ENCODE measurements at regions not wholly inside any gene's neighbourhood (a gene's known extent, or its start where the extent isn't known, plus 50 kb on each side); places are given as distances from the start of the nearest gene placed in this dataset.

DNA sequence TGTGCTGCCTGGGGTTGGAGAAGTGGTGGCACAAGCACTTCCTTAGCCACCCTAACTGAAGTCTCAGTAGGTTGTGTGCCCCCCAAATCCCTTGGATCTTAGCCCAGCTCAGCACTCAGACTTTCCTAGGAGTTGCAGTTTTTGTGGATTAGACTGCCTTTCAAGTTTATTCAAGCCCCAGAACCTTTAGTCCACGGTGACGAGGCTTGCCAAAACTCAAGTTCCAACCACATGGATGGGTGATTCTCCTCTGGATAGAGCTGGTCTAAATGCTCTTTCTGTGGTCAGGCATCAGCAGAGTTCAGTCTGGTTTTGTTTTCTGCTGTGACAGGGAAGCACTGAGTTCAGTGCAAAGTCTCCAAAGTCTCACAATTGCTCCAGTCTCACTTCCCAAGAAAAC is 2858.7 kb downstream of the PCDH9 start:
- H3K9ac ChIP-seq (ENCODE audit: insufficient read length), result no peak overlapping the region
- H3K27ac ChIP-seq, result no peak overlapping the region
- no peaks in the 10 kb centered on the region for H3K36me3 ChIP-seq (ENCODE audit: insufficient read depth, low read length)
- H3K4me3 ChIP-seq, result no peak overlapping the region
- TF ChIP-seq FOXP2 (optimal IDR thresholded peaks at IDR 0.05; ENCODE audit: control extremely low read depth, extremely low read length, insufficient read depth), result no peak
- TF ChIP-seq POLR2AphosphoS5 (IDR thresholded peaks at IDR 0.05; ENCODE audit: borderline replicate concordance, low read depth, low read length), result no peak
- 0 out of 2 replicates have a peak, but pooled peaks cover 3% of the 10 kb centered on the region for H3K9me3 ChIP-seq (ENCODE audit: low read depth, low read length)
- no peak for DNase-seq (ENCODE audit: low read depth, low spot score)

GRCh38 chr13:64371045-64371444 is 2859.1 kb downstream of the PCDH9 start:
- H3K27ac ChIP-seq, result no peak overlapping the region
- TF ChIP-seq POLR2AphosphoS5 (IDR thresholded peaks at IDR 0.05; ENCODE audit: borderline replicate concordance, low read depth, low read length), result no peak
- TF ChIP-seq EZH2 (IDR thresholded peaks at IDR 0.05), result no peak
- TF ChIP-seq FOXP2 (optimal IDR thresholded peaks at IDR 0.05; ENCODE audit: control extremely low read depth, extremely low read length, insufficient read depth), result no peak
- no peaks in the 10 kb centered on the region for H3K36me3 ChIP-seq (ENCODE audit: insufficient read depth, low read length)
- H3K4me3 ChIP-seq, result no peak overlapping the region
- H3K9me3 ChIP-seq (ENCODE audit: low read depth, low read length), result 0 out of 2 replicates have a peak, but pooled peaks cover 3% of the 10 kb centered on the region
- no peak overlapping the region for H3K9ac ChIP-seq (ENCODE audit: insufficient read length)
- no peak for DNase-seq (ENCODE audit: low read depth, low spot score)

DNA sequence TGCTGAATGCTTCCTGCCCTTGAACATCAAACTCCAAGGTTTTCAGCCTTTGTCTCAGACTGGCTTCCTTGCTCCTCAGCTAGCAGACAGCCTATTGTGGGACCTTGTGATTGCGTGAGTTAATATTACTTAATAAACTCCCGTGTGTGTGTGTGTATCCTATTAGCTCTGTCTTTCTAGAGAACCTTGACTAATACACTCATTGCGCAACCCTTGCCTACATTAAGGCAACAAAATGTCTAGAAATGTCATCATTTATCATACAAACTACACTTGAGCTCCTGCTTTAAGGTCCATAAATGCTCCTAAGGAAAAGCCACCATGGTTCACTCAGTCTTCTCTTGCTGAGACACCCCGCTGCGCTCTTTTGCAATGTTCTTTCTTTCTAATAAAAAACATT is 2861.0 kb downstream of the PCDH9 start:
- no peaks in the 10 kb centered on the region for H3K9me3 ChIP-seq (ENCODE audit: low read depth, low read length)
- peak; percentile 77 for DNase-seq (ENCODE audit: low read depth, low spot score)
- no peak overlapping the region for H3K27ac ChIP-seq
- H3K4me3 ChIP-seq, result no peak overlapping the region
- H3K9ac ChIP-seq (ENCODE audit: insufficient read length), result no peak overlapping the region
- TF ChIP-seq POLR2AphosphoS5 (IDR thresholded peaks at IDR 0.05; ENCODE audit: borderline replicate concordance, low read depth, low read length) (no peak), EZH2 (IDR thresholded peaks at IDR 0.05) (no peak), FOXP2 (optimal IDR thresholded peaks at IDR 0.05; ENCODE audit: control extremely low read depth, extremely low read length, insufficient read depth) (no peak)
- no peaks in the 10 kb centered on the region for H3K36me3 ChIP-seq (ENCODE audit: insufficient read depth, low read length)

DNA sequence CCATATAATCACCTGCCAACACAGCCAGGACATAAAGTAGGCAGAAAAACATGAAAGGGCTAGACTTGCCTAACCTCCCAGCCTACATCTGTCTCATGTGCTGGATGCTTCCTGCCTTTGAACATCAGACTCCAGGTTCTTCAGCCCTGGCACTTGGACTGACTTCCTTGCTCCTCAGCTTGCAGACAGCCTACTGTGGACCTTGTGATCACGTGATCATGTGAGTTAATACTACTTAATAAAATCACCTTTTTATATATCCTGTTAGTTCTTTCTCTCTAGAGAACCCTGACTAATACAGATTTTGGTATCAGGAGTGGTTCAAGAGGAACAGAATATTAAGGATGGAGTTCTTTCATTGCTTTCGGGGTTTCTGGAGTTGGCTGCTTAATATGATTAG is 2867.6 kb downstream of the PCDH9 start:
- no peak overlapping the region for H3K9ac ChIP-seq (ENCODE audit: insufficient read length)
- H3K27ac ChIP-seq, result no peak overlapping the region
- no peak for DNase-seq (ENCODE audit: low read depth, low spot score)
- H3K4me3 ChIP-seq, result no peak overlapping the region
- TF ChIP-seq EZH2 (IDR thresholded peaks at IDR 0.05), result no peak
- TF ChIP-seq FOXP2 (optimal IDR thresholded peaks at IDR 0.05; ENCODE audit: control extremely low read depth, extremely low read length, insufficient read depth), result no peak
- TF ChIP-seq POLR2AphosphoS5 (IDR thresholded peaks at IDR 0.05; ENCODE audit: borderline replicate concordance, low read depth, low read length), result no peak
- H3K36me3 ChIP-seq (ENCODE audit: insufficient read depth, low read length), result no peaks in the 10 kb centered on the region
- no peaks in the 10 kb centered on the region for H3K9me3 ChIP-seq (ENCODE audit: low read depth, low read length)

DNA sequence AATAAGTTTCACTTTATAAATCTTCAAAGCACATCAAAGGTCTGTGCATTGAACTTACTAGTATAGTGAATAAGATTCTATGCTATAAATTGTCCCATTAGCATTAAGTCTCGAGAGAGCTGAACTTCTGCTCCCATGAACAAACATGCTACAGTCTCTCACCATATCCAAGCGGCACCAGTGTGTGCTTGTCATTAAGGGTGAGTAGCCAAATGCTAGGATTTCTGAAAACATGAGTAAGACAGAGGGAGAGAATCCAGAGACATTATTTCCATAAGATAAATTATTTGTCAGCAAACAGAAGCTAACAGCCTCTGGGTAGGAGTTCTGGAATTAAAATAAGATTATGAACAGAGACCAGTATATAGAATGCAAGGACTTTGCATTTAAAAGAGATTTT is 2882.5 kb downstream of the PCDH9 start:
- no peak overlapping the region for H3K4me3 ChIP-seq
- no peak for TF ChIP-seq FOXP2 (optimal IDR thresholded peaks at IDR 0.05; ENCODE audit: control extremely low read depth, extremely low read length, insufficient read depth)
- no peak for TF ChIP-seq POLR2AphosphoS5 (IDR thresholded peaks at IDR 0.05; ENCODE audit: borderline replicate concordance, low read depth, low read length)
- TF ChIP-seq EZH2 (IDR thresholded peaks at IDR 0.05), result no peak
- no peak overlapping the region for H3K27ac ChIP-seq
- H3K9ac ChIP-seq (ENCODE audit: insufficient read length), result no peak overlapping the region
- DNase-seq (ENCODE audit: low read depth, low spot score), result no peak
- H3K9me3 ChIP-seq (ENCODE audit: low read depth, low read length), result no peaks in the 10 kb centered on the region
- no peaks in the 10 kb centered on the region for H3K36me3 ChIP-seq (ENCODE audit: insufficient read depth, low read length)

GRCh38 chr13:64339373-64340063 is 2890.6 kb downstream of the PCDH9 start:
- H3K27ac ChIP-seq, result no peak overlapping the region
- no peak overlapping the region for H3K9ac ChIP-seq (ENCODE audit: insufficient read length)
- no peaks in the 10 kb centered on the region for H3K36me3 ChIP-seq (ENCODE audit: insufficient read depth, low read length)
- H3K9me3 ChIP-seq (ENCODE audit: low read depth, low read length), result no peaks in the 10 kb centered on the region
- TF ChIP-seq POLR2AphosphoS5 (IDR thresholded peaks at IDR 0.05; ENCODE audit: borderline replicate concordance, low read depth, low read length) (no peak), FOXP2 (optimal IDR thresholded peaks at IDR 0.05; ENCODE audit: control extremely low read depth, extremely low read length, insufficient read depth) (no peak), EZH2 (IDR thresholded peaks at IDR 0.05) (no peak)
- no peak overlapping the region for H3K4me3 ChIP-seq
- no peak for DNase-seq (ENCODE audit: low read depth, low spot score)

GRCh38 chr13:64338671-64339070 is 2891.5 kb downstream of the PCDH9 start:
- Histone ChIP-seq H3K9me3 (ENCODE audit: low read depth, low read length) (no peaks in the 10 kb centered on the region), H3K36me3 (ENCODE audit: insufficient read depth, low read length) (no peaks in the 10 kb centered on the region), H3K4me3 (no peak overlapping the region), H3K9ac (ENCODE audit: insufficient read length) (no peak overlapping the region), H3K27ac (no peak overlapping the region)
- TF ChIP-seq EZH2 (IDR thresholded peaks at IDR 0.05) (no peak), POLR2AphosphoS5 (IDR thresholded peaks at IDR 0.05; ENCODE audit: borderline replicate concordance, low read depth, low read length) (no peak), FOXP2 (optimal IDR thresholded peaks at IDR 0.05; ENCODE audit: control extremely low read depth, extremely low read length, insufficient read depth) (no peak)
- no peak for DNase-seq (ENCODE audit: low read depth, low spot score)

- no peak for DNase-seq (ENCODE audit: low read depth, low spot score)
- peaks cover 4% of the 10 kb centered on the region; the same call in 1 of the 2 replicates for H3K9me3 ChIP-seq (ENCODE audit: low read depth, low read length)
- TF ChIP-seq POLR2AphosphoS5 (IDR thresholded peaks at IDR 0.05; ENCODE audit: borderline replicate concordance, low read depth, low read length) (no peak), FOXP2 (optimal IDR thresholded peaks at IDR 0.05; ENCODE audit: control extremely low read depth, extremely low read length, insufficient read depth) (no peak), EZH2 (IDR thresholded peaks at IDR 0.05) (no peak)
- no peak overlapping the region for H3K4me3 ChIP-seq
- H3K9ac ChIP-seq (ENCODE audit: insufficient read length), result no peak overlapping the region
- H3K36me3 ChIP-seq (ENCODE audit: insufficient read depth, low read length), result no peaks in the 10 kb centered on the region
- H3K27ac ChIP-seq, result no peak overlapping the region
Observed at GRCh38 chr13:64333888-64334287, 2896.2 kb downstream of the PCDH9 start.

DNA sequence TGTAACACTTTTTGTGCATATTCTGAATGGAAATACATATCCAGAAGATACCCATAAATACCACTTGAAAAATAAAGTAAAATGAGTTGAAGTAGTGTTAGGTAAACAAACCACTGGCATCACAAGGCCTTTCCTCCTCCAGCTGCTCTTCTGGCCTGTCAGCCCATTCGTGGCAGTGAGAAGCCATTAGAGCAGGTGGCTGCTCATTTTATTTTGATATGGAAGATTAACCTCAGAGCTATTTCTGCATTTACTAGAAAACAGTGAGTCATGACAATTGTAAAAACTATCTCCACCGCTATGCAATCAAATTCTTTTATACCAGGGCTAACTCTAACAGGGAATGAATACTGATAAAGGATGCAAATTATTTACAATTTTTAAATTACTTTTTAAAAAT is 2898.1 kb downstream of the PCDH9 start:
- Histone ChIP-seq H3K36me3 (ENCODE audit: insufficient read depth, low read length) (no peaks in the 10 kb centered on the region), H3K4me3 (no peak overlapping the region), H3K9ac (ENCODE audit: insufficient read length) (no peak overlapping the region), H3K27ac (no peak overlapping the region), H3K9me3 (ENCODE audit: low read depth, low read length) (peaks cover 4% of the 10 kb centered on the region; the same call in 1 of the 2 replicates)
- DNase-seq (ENCODE audit: low read depth, low spot score), result no peak
- TF ChIP-seq FOXP2 (optimal IDR thresholded peaks at IDR 0.05; ENCODE audit: control extremely low read depth, extremely low read length, insufficient read depth) (no peak), POLR2AphosphoS5 (IDR thresholded peaks at IDR 0.05; ENCODE audit: borderline replicate concordance, low read depth, low read length) (no peak), EZH2 (IDR thresholded peaks at IDR 0.05) (no peak)
